Occipital lobe (tissue), 1 donor: ENCODE measurements at regions not wholly inside any gene's neighbourhood (a gene's known extent, or its start where the extent isn't known, plus 50 kb on each side); places are given as distances from the start of the nearest gene placed in this dataset.

ENCODE experiments used
- DNase-seq: peaks from one replicate; lab custom pipeline; 2025; lab: John Stamatoyannopoulos, UW

GRCh38 chr5:93277051-93277450, 304.0 kb downstream of the NR2F1-AS1 start:
- no peak for DNase-seq

- no peak for DNase-seq
These were observed 305.6 kb downstream of the NR2F1-AS1 start for GRCh38 chr5:93275376-93275775.

- DNase-seq: no peak
These were observed 306.7 kb downstream of the NR2F1-AS1 start for GRCh38 chr5:93274291-93274690.

GRCh38 chr5:93273176-93273575, 307.8 kb downstream of the NR2F1-AS1 start:
- no peak for DNase-seq

- no peak for DNase-seq
These were observed 308.9 kb downstream of the NR2F1-AS1 start for GRCh38 chr5:93272108-93272507.

GRCh38 chr5:93267736-93268135, 313.3 kb downstream of the NR2F1-AS1 start:
- DNase-seq: no peak

GRCh38 chr5:93267276-93267675, 313.7 kb downstream of the NR2F1-AS1 start:
- no peak for DNase-seq

- no peak for DNase-seq
These were observed 323.4 kb downstream of the NR2F1-AS1 start for GRCh38 chr5:93257616-93258015.

GRCh38 chr5:93255796-93256195, 325.2 kb downstream of the NR2F1-AS1 start:
- no peak for DNase-seq

GRCh38 chr5:93252165-93252564, 328.9 kb downstream of the NR2F1-AS1 start:
- DNase-seq: no peak

- DNase-seq: no peak
These were observed 329.7 kb downstream of the NR2F1-AS1 start for GRCh38 chr5:93251347-93251746.

- DNase-seq: no peak
These were observed 330.6 kb downstream of the NR2F1-AS1 start for GRCh38 chr5:93250424-93250823.

GRCh38 chr5:93249651-93250289, 331.2 kb downstream of the NR2F1-AS1 start:
- no peak for DNase-seq

GRCh38 chr5:93247105-93247504, 333.9 kb downstream of the NR2F1-AS1 start:
- DNase-seq: no peak

GRCh38 chr5:93246090-93246855, 334.7 kb downstream of the NR2F1-AS1 start:
- DNase-seq: no peak

- DNase-seq: no peak
These were observed 335.8 kb downstream of the NR2F1-AS1 start for GRCh38 chr5:93245226-93245625.

GRCh38 chr5:93243481-93243880, 337.5 kb downstream of the NR2F1-AS1 start:
- no peak for DNase-seq

- no peak for DNase-seq
These were observed 340.7 kb downstream of the NR2F1-AS1 start for GRCh38 chr5:93240228-93240834.

- DNase-seq: no peak
These were observed 344.1 kb downstream of the NR2F1-AS1 start for GRCh38 chr5:93236807-93237421.

- no peak for DNase-seq
These were observed 345.3 kb downstream of the NR2F1-AS1 start for GRCh38 chr5:93235761-93236160.

- no peak for DNase-seq
These were observed 354.8 kb downstream of the NR2F1-AS1 start for GRCh38 chr5:93226202-93226735.

GRCh38 chr5:93225748-93226147, 355.3 kb downstream of the NR2F1-AS1 start:
- no peak for DNase-seq
